EH (cell line): ENCODE measurements at regions not wholly inside any gene's neighbourhood (a gene's known extent, or its start where the extent isn't known, plus 50 kb on each side); places are given as distances from the start of the nearest gene placed in this dataset.
"Not testable (repeated sequence)": the region's sequence is repeated elsewhere in the genome, so short reads cannot be mapped to it uniquely, and the experiment has no call there.

ENCODE experiments used
- DNase-seq: peaks from one replicate; pipeline ENCODE4 v3.0.0-alpha.2; 2015; ENCODE audit warnings: low read depth

GRCh38 chr12:116687888-116688287 is 50.0 kb downstream of the SPRING1 start:
- peak; percentile 39 for DNase-seq

GRCh38 chr12:116684891-116685290 is 53.0 kb downstream of the SPRING1 start:
- no peak for DNase-seq

- DNase-seq = no peak
These were observed 60.6 kb downstream of the SPRING1 start for GRCh38 chr12:116677202-116677661.

- DNase-seq = no peak
These were observed 62.3 kb downstream of the SPRING1 start for GRCh38 chr12:116675339-116676107.

- no peak for DNase-seq
These were observed 63.2 kb downstream of the SPRING1 start for GRCh38 chr12:116674643-116675183.

- no peak for DNase-seq
These were observed 64.2 kb downstream of the SPRING1 start for GRCh38 chr12:116673681-116674111.

- peak; percentile 25 for DNase-seq
These were observed 64.9 kb downstream of the SPRING1 start for GRCh38 chr12:116672842-116673516.

- no peak for DNase-seq
These were observed 65.9 kb downstream of the SPRING1 start for GRCh38 chr12:116672010-116672409.

GRCh38 chr12:116670859-116671258 is 67.0 kb downstream of the SPRING1 start:
- no peak for DNase-seq

- no peak for DNase-seq
These were observed 70.1 kb downstream of the SPRING1 start for GRCh38 chr12:116667752-116668151.

GRCh38 chr12:116666829-116667228 is 71.0 kb downstream of the SPRING1 start:
- DNase-seq = not testable (repeated sequence)

- DNase-seq = no peak
These were observed 71.6 kb downstream of the SPRING1 start for GRCh38 chr12:116666305-116666673.

GRCh38 chr12:116665666-116666304 is 72.1 kb downstream of the SPRING1 start:
- DNase-seq = peak; percentile 70

GRCh38 chr12:116664085-116664484 is 73.8 kb downstream of the SPRING1 start:
- no peak for DNase-seq

- DNase-seq = peak; percentile 56
These were observed 75.2 kb downstream of the SPRING1 start for GRCh38 chr12:116662612-116663144.

GRCh38 chr12:116661341-116661740 is 76.5 kb downstream of the SPRING1 start:
- DNase-seq = no peak

- not testable (repeated sequence) for DNase-seq
These were observed 77.1 kb downstream of the SPRING1 start for GRCh38 chr12:116660740-116661139.

- peak; percentile 42 for DNase-seq
These were observed 77.9 kb downstream of the SPRING1 start for GRCh38 chr12:116659771-116660481.

- DNase-seq = no peak
These were observed 79.9 kb downstream of the SPRING1 start for GRCh38 chr12:116657921-116658495.

- no peak for DNase-seq
These were observed 81.6 kb downstream of the SPRING1 start for GRCh38 chr12:116656306-116656705.

- DNase-seq = no peak
These were observed 83.6 kb downstream of the SPRING1 start for GRCh38 chr12:116654226-116654743.
